ENCODE measurements at regions not wholly inside any gene's neighbourhood (a gene's known extent, or its start where the extent isn't known, plus 50 kb on each side); places are given as distances from the start of the nearest gene placed in this dataset.
"Not testable (repeated sequence)": the region's sequence is repeated elsewhere in the genome, so short reads cannot be mapped to it uniquely, and the experiment has no call there.

- TF ChIP-seq, protein P1, sequence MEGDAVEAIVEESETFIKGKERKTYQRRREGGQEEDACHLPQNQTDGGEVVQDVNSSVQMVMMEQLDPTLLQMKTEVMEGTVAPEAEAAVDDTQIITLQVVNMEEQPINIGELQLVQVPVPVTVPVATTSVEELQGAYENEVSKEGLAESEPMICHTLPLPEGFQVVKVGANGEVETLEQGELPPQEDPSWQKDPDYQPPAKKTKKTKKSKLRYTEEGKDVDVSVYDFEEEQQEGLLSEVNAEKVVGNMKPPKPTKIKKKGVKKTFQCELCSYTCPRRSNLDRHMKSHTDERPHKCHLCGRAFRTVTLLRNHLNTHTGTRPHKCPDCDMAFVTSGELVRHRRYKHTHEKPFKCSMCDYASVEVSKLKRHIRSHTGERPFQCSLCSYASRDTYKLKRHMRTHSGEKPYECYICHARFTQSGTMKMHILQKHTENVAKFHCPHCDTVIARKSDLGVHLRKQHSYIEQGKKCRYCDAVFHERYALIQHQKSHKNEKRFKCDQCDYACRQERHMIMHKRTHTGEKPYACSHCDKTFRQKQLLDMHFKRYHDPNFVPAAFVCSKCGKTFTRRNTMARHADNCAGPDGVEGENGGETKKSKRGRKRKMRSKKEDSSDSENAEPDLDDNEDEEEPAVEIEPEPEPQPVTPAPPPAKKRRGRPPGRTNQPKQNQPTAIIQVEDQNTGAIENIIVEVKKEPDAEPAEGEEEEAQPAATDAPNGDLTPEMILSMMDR (IDR thresholded peaks at IDR 0.05 in 4 of 5, conservative IDR thresholded peaks at IDR 0.05 in 1 of 5), result not testable (repeated sequence)
- TF ChIP-seq POLR2A (IDR thresholded peaks at IDR 0.05), result not testable (repeated sequence)
These were observed 98.9 kb downstream of the CDRT15L2 start for GRCh38 chr17:20678424-20678823.
